OCI-LY7 (cell line): ENCODE measurements at regions not wholly inside any gene's neighbourhood (a gene's known extent, or its start where the extent isn't known, plus 50 kb on each side); places are given as distances from the start of the nearest gene placed in this dataset.

ENCODE experiments used
- BruUV-seq: library from RNA; stranded (reverse); fragments of 400-500 nt; replicated peaks from 2 replicates; lab custom pipeline; 2021; lab: Mats Ljungman, UMichigan
- CTCF ChIA-PET: fragments of 300-600 bp; sonication (Branson Sonifier 250); formaldehyde crosslinking; loops from one replicate; lab custom pipeline; 2022; ENCODE audit warnings: antibody characterized with exemption; ENCODE audit not compliant: unreplicated experiment; lab: Charles Lee
- POLR2A ChIA-PET: fragments of 300-600 bp; sonication (Branson Sonifier 250); formaldehyde crosslinking; loops from one replicate; lab custom pipeline; 2022; ENCODE audit warnings: antibody characterized with exemption; lab: Charles Lee
- DNase-seq: peaks from one replicate; pipeline ENCODE4 v3.0.0-alpha.2; 2015; ENCODE audit warnings: low spot score
- H2AFZ ChIP-seq: fragments of 200-600 bp; sonication (generic), shearing (Covaris generic); 2 replicates; pipeline ENCODE4 v1.6.1; 2014; ENCODE audit warnings: mild to moderate bottlenecking, antibody characterized with exemption, low read length, moderate library complexity
- H3K27ac ChIP-seq: fragments of 200-600 bp; sonication (generic); 2 replicates; pipeline ENCODE4 v1.5.1; 2014; ENCODE audit warnings: mixed run types, low read depth, mild to moderate bottlenecking, moderate library complexity, low read length, inconsistent platforms; ENCODE audit not compliant: poor library complexity, severe bottlenecking
- H3K36me3 ChIP-seq: fragments of 200-600 bp; sonication (generic); 2 replicates; pipeline ENCODE4 v1.6.1; 2014; ENCODE audit warnings: mild to moderate bottlenecking, antibody characterized with exemption, low read length, moderate library complexity, mixed read lengths; ENCODE audit not compliant: insufficient read depth
- H3K4me1 ChIP-seq: fragments of 200-600 bp; sonication (generic); 2 replicates; pipeline ENCODE4 v1.5.1; 2014; ENCODE audit warnings: mild to moderate bottlenecking, low read length; ENCODE audit not compliant: insufficient read depth, poor library complexity, severe bottlenecking
- H3K4me2 ChIP-seq: fragments of 200-600 bp; sonication (generic); 2 replicates; pipeline ENCODE4 v1.6.1; 2014; ENCODE audit warnings: mild to moderate bottlenecking, low read length
- H3K4me3 ChIP-seq: fragments of 200-600 bp; sonication (generic); 2 replicates; pipeline ENCODE4 v1.5.1; 2014; ENCODE audit warnings: mild to moderate bottlenecking, low read depth, low read length; ENCODE audit not compliant: poor library complexity, severe bottlenecking
- H3K79me2 ChIP-seq: fragments of 200-600 bp; sonication (generic); 2 replicates; pipeline ENCODE4 v1.6.1; 2016; ENCODE audit warnings: low read depth, mild to moderate bottlenecking, low read length, moderate library complexity, mixed read lengths; ENCODE audit not compliant: insufficient read depth
- H3K9me2 ChIP-seq: fragments of 200-600 bp; sonication (generic); 2 replicates; pipeline ENCODE4 v1.6.1; 2016; ENCODE audit warnings: mild to moderate bottlenecking, low read length, mixed read lengths; ENCODE audit not compliant: insufficient read depth
- H3K9me3 ChIP-seq: fragments of 200-600 bp; sonication (generic); 2 replicates; pipeline ENCODE4 v1.6.1; 2014; ENCODE audit warnings: mild to moderate bottlenecking, mixed run types, low read length, mixed read lengths
- H4K20me1 ChIP-seq: fragments of 200-600 bp; sonication (generic); 2 replicates; pipeline ENCODE4 v1.6.1; 2014; ENCODE audit warnings: mild to moderate bottlenecking, antibody characterized with exemption, low read length, moderate library complexity, mixed read lengths; ENCODE audit not compliant: insufficient read depth
- CTCF ChIP-seq: fragments of 200-600 bp; sonication (generic); conservative IDR thresholded peaks from 2 replicates; pipeline ENCODE4 v1.5.1; 2014; ENCODE audit warnings: mild to moderate bottlenecking, antibody characterized with exemption, low read length, moderate library complexity, mixed read lengths
- EZH2phosphoT487 ChIP-seq: fragments of 200-600 bp; sonication (generic); IDR thresholded peaks from 2 replicates; pipeline ENCODE4 v1.6.1; 2018; ENCODE audit warnings: low read depth, borderline replicate concordance, mild to moderate bottlenecking, mixed run types, antibody characterized with exemption, low read length, moderate library complexity, mixed read lengths
- intact Hi-C: fragments of 100-400 bp; cut with micrococcal nuclease; formaldehyde crosslinking; loops from one replicate; pipeline ENCODE4 v1.10.0; 2022; ENCODE audit not compliant: unreplicated experiment

- H2AFZ ChIP-seq, result no peak overlapping the region
- no peaks in the 10 kb centered on the region for H3K9me2 ChIP-seq
- no peak for DNase-seq
- ChIA-PET POLR2A (no interaction called here), CTCF (no interaction called here)
- no peak overlapping the region for H3K4me2 ChIP-seq
- no peaks in the 10 kb centered on the region for H3K36me3 ChIP-seq
- intact Hi-C loops, result no loop called here
- H3K27ac ChIP-seq, result no peak overlapping the region
- TF ChIP-seq CTCF (no peak), EZH2phosphoT487 (no peak)
- no TSS peak for BruUV-seq
- H3K4me3 ChIP-seq, result no peak overlapping the region
- no peaks in the 10 kb centered on the region for H4K20me1 ChIP-seq
- no peaks in the 10 kb centered on the region for H3K4me1 ChIP-seq
- H3K9me3 ChIP-seq, result no peaks in the 10 kb centered on the region
- no peaks in the 10 kb centered on the region for H3K79me2 ChIP-seq
Measured at GRCh38 chr12:28645891-28646290, 455.6 kb downstream of the CCDC91 start.

- no TSS peak for BruUV-seq
- Histone ChIP-seq H3K9me2 (no peaks in the 10 kb centered on the region), H3K79me2 (no peaks in the 10 kb centered on the region), H3K4me1 (no peaks in the 10 kb centered on the region), H3K4me2 (no peak overlapping the region), H4K20me1 (no peaks in the 10 kb centered on the region), H3K27ac (no peak overlapping the region), H3K9me3 (no peaks in the 10 kb centered on the region), H2AFZ (no peak overlapping the region), H3K4me3 (no peak overlapping the region), H3K36me3 (no peaks in the 10 kb centered on the region)
- POLR2A ChIA-PET, result no interaction called here
- DNase-seq, result no peak
- CTCF ChIA-PET, result no interaction called here
- intact Hi-C loops, result no loop called here
- TF ChIP-seq CTCF (no peak), EZH2phosphoT487 (no peak)
Measured at GRCh38 chr12:28650906-28651305, 460.6 kb downstream of the CCDC91 start.

- no peak for TF ChIP-seq EZH2phosphoT487
- no peak for TF ChIP-seq CTCF
- Histone ChIP-seq H2AFZ (no peak overlapping the region), H3K79me2 (no peaks in the 10 kb centered on the region), H3K9me3 (no peaks in the 10 kb centered on the region), H3K4me1 (no peaks in the 10 kb centered on the region), H3K4me3 (no peak overlapping the region), H3K36me3 (no peaks in the 10 kb centered on the region), H3K4me2 (no peak overlapping the region), H3K27ac (no peak overlapping the region), H4K20me1 (no peaks in the 10 kb centered on the region), H3K9me2 (no peaks in the 10 kb centered on the region)
- no TSS peak for BruUV-seq
- intact Hi-C loops, result no loop called here
- POLR2A ChIA-PET, result no interaction called here
- CTCF ChIA-PET, result no interaction called here
- no peak for DNase-seq
Measured at GRCh38 chr12:28652239-28652638, 462.0 kb downstream of the CCDC91 start.
